T-helper 2 cell treated with Interferon-gamma antibody and Interleukin-4, amounts not matched to agents 5 μg/mL and 100 μg/mL, for 36 hours (primary cell): ENCODE measurements at regions not wholly inside any gene's neighbourhood (a gene's known extent, or its start where the extent isn't known, plus 50 kb on each side); places are given as distances from the start of the nearest gene placed in this dataset.
"Not testable (repeated sequence)": the region's sequence is repeated elsewhere in the genome, so short reads cannot be mapped to it uniquely, and the experiment has no call there.

ENCODE experiments used
- DNase-seq: peaks from one replicate; pipeline ENCODE4 v3.0.0; 2021; ENCODE audit warnings: low spot score
- H3K27ac Mint-ChIP-seq: one replicate; pipeline ENCODE4 v1.8.0; 2021; ENCODE audit warnings: mild to moderate bottlenecking, mixed read lengths
- H3K27me3 Mint-ChIP-seq: one replicate; pipeline ENCODE4 v1.8.0; 2021; ENCODE audit warnings: low read depth, mixed read lengths
- H3K36me3 Mint-ChIP-seq: one replicate; pipeline ENCODE4 v1.8.0; 2021; ENCODE audit warnings: low read depth, mixed read lengths
- H3K4me1 Mint-ChIP-seq: one replicate; pipeline ENCODE4 v1.8.0; 2021; ENCODE audit warnings: low read depth, mixed read lengths
- H3K4me3 Mint-ChIP-seq: one replicate; pipeline ENCODE4 v1.8.0; 2022; ENCODE audit warnings: mild to moderate bottlenecking, moderate library complexity, mixed read lengths
- H3K9me3 Mint-ChIP-seq: one replicate; pipeline ENCODE4 v1.8.0; 2021; ENCODE audit warnings: mixed read lengths

GRCh38 chr5:57429513-57430120 lies 53.0 kb downstream of the ACTBL2 start:
- no peaks in the 10 kb centered on the region for H3K4me1 Mint-ChIP-seq
- peaks cover under 1% of the 10 kb centered on the region for H3K27me3 Mint-ChIP-seq
- no peaks in the 10 kb centered on the region for H3K36me3 Mint-ChIP-seq
- no peak overlapping the region for H3K4me3 Mint-ChIP-seq
- DNase-seq = no peak
- H3K27ac Mint-ChIP-seq = no peak overlapping the region
- no peaks in the 10 kb centered on the region for H3K9me3 Mint-ChIP-seq

- H3K27me3 Mint-ChIP-seq, H3K4me3 Mint-ChIP-seq, H3K9me3 Mint-ChIP-seq, H3K27ac Mint-ChIP-seq, H3K4me1 Mint-ChIP-seq, H3K36me3 Mint-ChIP-seq, DNase-seq: not testable (repeated sequence)
Observed at GRCh38 chr5:57429021-57429420, 53.6 kb downstream of the ACTBL2 start.

DNA sequence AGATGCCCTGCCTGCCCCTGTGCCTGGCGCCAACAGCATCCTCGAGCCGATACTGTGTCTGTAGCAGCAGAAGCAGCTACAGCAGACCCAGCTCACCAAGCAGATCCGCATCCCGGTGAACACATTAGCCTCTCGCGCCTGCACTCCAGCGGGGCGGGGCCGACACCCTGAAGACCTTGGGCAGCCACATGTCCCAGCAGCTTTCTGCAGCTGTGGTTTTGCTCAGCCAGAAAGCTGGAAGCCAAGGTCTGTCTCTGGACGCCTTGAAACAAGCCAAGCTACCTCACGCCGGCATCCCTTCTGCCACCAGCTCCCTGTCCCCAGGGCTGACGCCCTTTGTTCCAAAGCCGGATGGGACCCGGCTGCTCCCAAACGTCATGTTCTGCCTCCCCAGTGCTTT lies 59.6 kb downstream of the ACTBL2 start:
- Mint-ChIP-seq H3K4me1 (no peaks in the 10 kb centered on the region), H3K27ac (no peak overlapping the region), H3K36me3 (no peaks in the 10 kb centered on the region), H3K9me3 (no peaks in the 10 kb centered on the region), H3K27me3 (peaks cover 3% of the 10 kb centered on the region), H3K4me3 (no peak overlapping the region)
- DNase-seq = no peak

- H3K27ac Mint-ChIP-seq = no peak overlapping the region
- H3K4me3 Mint-ChIP-seq = no peak overlapping the region
- no peaks in the 10 kb centered on the region for H3K9me3 Mint-ChIP-seq
- H3K4me1 Mint-ChIP-seq = no peaks in the 10 kb centered on the region
- peaks cover 3% of the 10 kb centered on the region for H3K27me3 Mint-ChIP-seq
- no peaks in the 10 kb centered on the region for H3K36me3 Mint-ChIP-seq
- DNase-seq = no peak
Observed at GRCh38 chr5:57422341-57422740, 60.3 kb downstream of the ACTBL2 start.

DNA sequence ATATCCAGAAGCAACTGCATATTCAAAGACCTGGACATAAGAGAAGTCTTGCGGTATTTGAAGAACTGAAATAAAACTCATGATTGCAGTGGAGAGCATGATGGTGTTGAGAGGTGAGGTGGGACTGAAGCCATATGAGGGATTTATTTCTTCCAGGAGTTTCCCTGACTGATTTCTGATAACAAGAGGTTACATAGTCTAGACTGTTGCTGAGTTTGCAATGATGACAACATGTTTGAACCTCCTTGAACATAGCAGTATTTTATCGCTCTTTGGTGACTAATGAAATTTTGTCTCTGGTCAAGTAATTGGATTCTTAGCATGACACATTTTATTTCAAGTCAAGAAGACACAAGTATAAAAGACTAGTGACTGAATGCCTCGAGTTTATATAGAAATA lies 61.8 kb downstream of the ACTBL2 start:
- H3K4me1 Mint-ChIP-seq = no peaks in the 10 kb centered on the region
- H3K36me3 Mint-ChIP-seq = no peaks in the 10 kb centered on the region
- no peaks in the 10 kb centered on the region for H3K9me3 Mint-ChIP-seq
- no peak overlapping the region for H3K27ac Mint-ChIP-seq
- no peak overlapping the region for H3K4me3 Mint-ChIP-seq
- peaks cover 3% of the 10 kb centered on the region for H3K27me3 Mint-ChIP-seq
- DNase-seq = no peak

DNA sequence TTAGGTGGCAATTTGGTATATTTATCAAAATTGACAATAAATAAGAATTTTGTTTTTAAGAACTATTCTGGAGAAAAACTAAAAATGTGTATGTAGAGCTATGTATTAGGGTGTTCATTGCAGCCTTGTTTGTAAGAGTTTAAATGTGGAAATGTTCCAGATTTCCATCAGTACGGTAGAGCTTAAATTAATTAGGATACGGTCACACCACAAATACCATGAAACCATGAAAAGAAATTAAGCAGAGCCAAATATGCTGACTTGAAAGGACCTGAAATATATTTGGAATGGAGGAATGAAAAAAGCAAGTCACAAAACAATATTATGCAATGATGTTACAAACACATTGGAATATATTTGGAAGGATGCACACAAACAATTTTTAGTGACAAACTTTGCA lies 64.6 kb downstream of the ACTBL2 start:
- Mint-ChIP-seq H3K4me1 (no peaks in the 10 kb centered on the region), H3K27me3 (peaks cover 3% of the 10 kb centered on the region), H3K27ac (no peak overlapping the region), H3K4me3 (no peak overlapping the region), H3K36me3 (no peaks in the 10 kb centered on the region), H3K9me3 (no peaks in the 10 kb centered on the region)
- DNase-seq = no peak

GRCh38 chr5:57417320-57417719 lies 65.3 kb downstream of the ACTBL2 start:
- DNase-seq = no peak
- H3K27me3 Mint-ChIP-seq = peaks cover 3% of the 10 kb centered on the region
- no peak overlapping the region for H3K27ac Mint-ChIP-seq
- H3K9me3 Mint-ChIP-seq = no peaks in the 10 kb centered on the region
- no peak overlapping the region for H3K4me3 Mint-ChIP-seq
- H3K4me1 Mint-ChIP-seq = no peaks in the 10 kb centered on the region
- H3K36me3 Mint-ChIP-seq = no peaks in the 10 kb centered on the region

DNA sequence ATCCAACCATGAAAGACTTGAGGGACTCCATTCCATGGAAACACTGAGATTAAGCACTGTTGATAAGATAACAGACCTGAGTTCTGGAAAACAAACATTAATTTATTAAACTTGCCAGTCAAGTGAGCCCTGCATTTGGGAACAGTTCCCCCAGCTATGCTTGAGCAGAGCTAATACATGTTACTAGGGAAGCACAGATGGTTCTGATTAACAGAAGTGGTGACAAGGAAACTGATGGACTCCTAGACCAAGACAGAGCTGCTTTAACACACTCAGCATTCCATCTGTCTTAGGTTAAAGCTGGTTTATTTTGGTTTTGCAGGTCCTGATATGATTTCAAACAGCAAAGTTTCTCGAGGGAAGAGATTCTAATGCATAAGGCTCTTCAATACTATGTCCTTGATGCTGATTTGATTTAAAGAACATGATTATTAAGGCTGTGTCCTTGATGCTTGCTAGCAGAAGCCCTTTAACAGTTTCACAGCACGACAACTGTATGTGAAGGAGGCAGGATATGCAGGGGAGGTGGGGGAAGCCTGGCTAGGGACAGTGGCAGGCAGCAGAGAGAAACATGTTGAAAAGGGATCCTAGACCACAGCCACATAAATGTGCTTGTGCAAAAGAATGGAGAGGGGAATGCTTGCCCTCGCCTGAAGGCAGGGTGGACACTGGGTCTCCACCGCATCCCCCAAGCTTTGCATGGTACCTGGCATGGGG lies 66.2 kb downstream of the ACTBL2 start:
- Mint-ChIP-seq H3K27me3 (peaks cover 3% of the 10 kb centered on the region), H3K4me1 (no peaks in the 10 kb centered on the region), H3K4me3 (no peak overlapping the region), H3K36me3 (no peaks in the 10 kb centered on the region), H3K27ac (no peak overlapping the region), H3K9me3 (no peaks in the 10 kb centered on the region)
- DNase-seq = no peak

GRCh38 chr5:57414857-57415256 lies 67.8 kb downstream of the ACTBL2 start:
- H3K36me3 Mint-ChIP-seq = no peaks in the 10 kb centered on the region
- H3K27me3 Mint-ChIP-seq = peaks cover 3% of the 10 kb centered on the region
- H3K4me3 Mint-ChIP-seq = no peak overlapping the region
- no peak overlapping the region for H3K27ac Mint-ChIP-seq
- no peak for DNase-seq
- no peaks in the 10 kb centered on the region for H3K4me1 Mint-ChIP-seq
- H3K9me3 Mint-ChIP-seq = no peaks in the 10 kb centered on the region

DNA sequence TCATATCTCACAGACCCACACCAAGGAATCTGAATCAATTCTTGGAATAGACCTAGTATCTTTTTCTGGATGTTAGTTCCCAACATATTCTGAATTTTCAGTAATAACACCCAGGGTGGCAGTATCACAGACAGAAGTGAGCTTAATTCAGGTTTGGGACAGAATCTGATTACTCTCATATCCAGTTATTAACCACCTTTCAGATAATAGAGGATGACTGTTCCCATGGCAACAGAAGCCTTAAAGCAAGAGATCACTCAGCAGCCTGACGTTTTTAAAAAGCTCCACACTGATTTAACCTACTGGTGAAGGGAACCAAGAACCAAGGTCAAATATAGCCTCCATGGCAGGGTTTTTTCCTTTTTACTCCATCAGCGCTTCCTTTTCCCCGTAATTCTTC lies 68.4 kb downstream of the ACTBL2 start:
- Mint-ChIP-seq H3K4me3 (no peak overlapping the region), H3K27ac (no peak overlapping the region), H3K27me3 (peaks cover 1% of the 10 kb centered on the region), H3K36me3 (no peaks in the 10 kb centered on the region), H3K9me3 (no peaks in the 10 kb centered on the region), H3K4me1 (no peaks in the 10 kb centered on the region)
- no peak for DNase-seq

GRCh38 chr5:57413145-57413544 lies 69.5 kb downstream of the ACTBL2 start:
- Mint-ChIP-seq H3K27me3 (no peaks in the 10 kb centered on the region), H3K9me3 (no peaks in the 10 kb centered on the region), H3K36me3 (no peaks in the 10 kb centered on the region)

DNA sequence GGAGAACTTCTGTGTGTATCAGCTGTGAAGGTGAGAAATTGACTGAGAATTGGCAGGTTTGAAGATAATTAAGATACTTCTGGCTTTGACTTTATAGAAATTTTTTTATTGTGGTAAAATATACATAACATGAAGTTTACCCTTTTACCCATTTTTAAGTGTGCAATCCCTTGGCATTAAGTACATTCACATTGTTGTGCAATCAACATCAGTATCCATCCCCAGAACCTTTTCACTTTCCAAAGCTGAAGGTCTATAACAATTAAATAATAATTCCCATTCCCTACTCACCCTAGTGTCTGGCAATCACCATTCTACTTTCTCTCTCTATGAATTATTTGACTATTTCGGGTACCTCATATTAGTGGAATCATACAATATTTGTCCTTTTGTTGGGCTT lies 69.9 kb downstream of the ACTBL2 start:
- H3K4me1 Mint-ChIP-seq = no peaks in the 10 kb centered on the region

More at GRCh38 chr5:57413145-57413544, 69.5 kb downstream of the ACTBL2 start:
- Mint-ChIP-seq H3K4me3 (no peak overlapping the region), H3K27ac (no peak overlapping the region), H3K4me1 (no peaks in the 10 kb centered on the region)
- no peak for DNase-seq

DNA sequence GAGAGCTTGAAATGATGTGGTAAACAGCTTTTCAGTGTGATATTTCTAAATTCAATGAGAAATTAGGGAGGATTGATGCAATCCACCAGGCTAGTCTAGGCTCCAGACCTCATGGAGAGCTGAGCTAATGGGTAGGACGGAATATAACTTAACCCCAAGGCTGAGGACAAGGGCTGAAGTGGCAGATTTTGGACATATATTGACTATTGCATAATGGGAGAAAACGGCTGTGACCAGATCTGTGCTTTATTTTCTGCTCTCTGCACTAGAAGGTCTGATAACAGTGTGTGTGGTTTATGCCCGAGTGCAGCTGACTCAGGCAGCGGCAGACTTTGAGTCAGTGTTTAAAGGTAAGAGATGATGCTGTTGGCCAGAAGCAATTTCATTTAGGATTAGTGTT lies 70.6 kb downstream of the ACTBL2 start:
- Mint-ChIP-seq H3K36me3 (no peaks in the 10 kb centered on the region), H3K27ac (no peak overlapping the region), H3K27me3 (no peaks in the 10 kb centered on the region), H3K4me1 (no peaks in the 10 kb centered on the region), H3K4me3 (no peak overlapping the region), H3K9me3 (no peaks in the 10 kb centered on the region)
- no peak for DNase-seq

More for the DNA sequence above, 69.9 kb downstream of the ACTBL2 start:
- Mint-ChIP-seq H3K27me3 (no peaks in the 10 kb centered on the region), H3K9me3 (no peaks in the 10 kb centered on the region), H3K4me3 (no peak overlapping the region), H3K36me3 (no peaks in the 10 kb centered on the region), H3K27ac (no peak overlapping the region)
- DNase-seq = no peak

- Mint-ChIP-seq H3K27ac (no peak overlapping the region), H3K9me3 (no peaks in the 10 kb centered on the region), H3K36me3 (no peaks in the 10 kb centered on the region), H3K4me1 (no peaks in the 10 kb centered on the region), H3K4me3 (no peak overlapping the region), H3K27me3 (no peaks in the 10 kb centered on the region)
- DNase-seq = no peak
Observed at GRCh38 chr5:57410374-57411320, 72.0 kb downstream of the ACTBL2 start.
